HS-5 (cell line): ENCODE measurements at regions not wholly inside any gene's neighbourhood (a gene's known extent, or its start where the extent isn't known, plus 50 kb on each side); places are given as distances from the start of the nearest gene placed in this dataset.

Experiments used
- DNase-seq: peaks from one replicate; pipeline ENCODE4 v3.0.0-alpha.2; 2012; ENCODE audit warnings: low read depth

DNA sequence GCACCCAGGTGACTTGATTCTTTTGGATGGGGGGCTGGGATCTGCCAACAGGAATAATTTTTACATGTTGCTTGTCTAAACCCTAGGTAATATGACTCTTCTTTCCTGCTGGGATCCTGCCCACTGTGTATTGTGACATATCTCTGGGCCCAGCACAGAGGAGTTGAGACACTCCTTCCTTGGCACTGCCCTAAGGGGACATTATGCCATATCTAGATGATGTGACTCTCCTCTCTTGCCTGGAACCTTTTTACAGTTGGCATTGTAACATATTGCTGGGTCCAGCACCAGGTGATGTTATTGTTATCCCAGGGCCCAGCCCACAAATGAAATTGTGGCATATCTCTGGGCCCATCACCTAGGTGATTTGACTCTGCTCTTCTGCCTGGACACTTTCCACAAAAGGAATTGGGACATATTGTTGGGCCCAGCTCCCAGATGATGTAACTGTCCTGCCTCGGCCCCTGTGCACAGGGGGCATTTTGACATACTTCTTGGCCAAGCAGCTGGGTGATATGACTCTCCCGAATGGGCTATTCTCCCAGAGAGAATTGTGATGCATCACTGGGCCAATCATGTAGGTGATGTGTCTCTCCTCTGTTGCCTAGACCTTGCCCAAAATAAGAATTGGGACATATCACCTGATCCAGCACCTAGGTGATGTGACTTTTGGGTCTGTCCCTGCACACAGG lies 1837.7 kb downstream of the TP53TG3F start:
- no peak for DNase-seq

- DNase-seq = no peak
Observed at GRCh38 chr16:35298460-35299243, 1839.2 kb downstream of the TP53TG3F start.

DNA sequence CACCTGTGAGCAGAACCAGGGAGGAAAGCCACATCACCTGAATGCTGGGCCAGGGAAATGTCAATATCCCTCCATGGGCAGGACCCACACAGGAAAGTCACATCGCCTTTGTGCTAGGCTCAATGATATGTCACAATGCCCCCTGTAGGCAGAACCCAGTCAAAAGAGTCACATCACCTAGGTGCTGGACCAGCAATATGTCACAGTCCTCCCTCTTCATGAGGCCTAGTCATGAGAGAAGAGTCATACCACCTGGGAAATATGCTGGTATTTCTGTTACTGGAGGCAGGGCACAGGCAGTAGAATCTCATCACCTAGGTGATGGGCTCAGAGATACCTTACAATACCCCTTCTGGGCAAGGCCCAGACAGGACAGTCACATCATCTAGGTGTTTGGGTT lies 1843.4 kb downstream of the TP53TG3F start:
- DNase-seq = no peak

DNA sequence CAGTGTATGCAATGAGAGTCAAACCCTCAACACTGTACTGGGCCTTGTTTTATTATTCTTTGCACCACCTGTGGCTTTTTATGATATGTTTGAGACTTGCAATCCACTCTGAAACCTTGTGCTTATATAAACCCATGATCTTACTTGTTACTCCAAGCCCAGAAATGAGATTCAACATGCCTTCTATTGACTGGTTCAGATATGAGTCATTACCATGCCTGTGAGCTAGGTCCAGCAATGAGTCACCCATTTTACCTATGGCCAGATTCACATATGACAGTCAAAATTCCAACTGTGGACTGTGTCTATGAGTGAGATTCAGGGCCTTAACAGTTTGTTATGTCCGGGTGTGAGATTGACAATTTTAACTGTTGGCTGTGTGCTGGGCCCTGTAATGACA lies 1846.1 kb downstream of the TP53TG3F start:
- DNase-seq = no peak

DNA sequence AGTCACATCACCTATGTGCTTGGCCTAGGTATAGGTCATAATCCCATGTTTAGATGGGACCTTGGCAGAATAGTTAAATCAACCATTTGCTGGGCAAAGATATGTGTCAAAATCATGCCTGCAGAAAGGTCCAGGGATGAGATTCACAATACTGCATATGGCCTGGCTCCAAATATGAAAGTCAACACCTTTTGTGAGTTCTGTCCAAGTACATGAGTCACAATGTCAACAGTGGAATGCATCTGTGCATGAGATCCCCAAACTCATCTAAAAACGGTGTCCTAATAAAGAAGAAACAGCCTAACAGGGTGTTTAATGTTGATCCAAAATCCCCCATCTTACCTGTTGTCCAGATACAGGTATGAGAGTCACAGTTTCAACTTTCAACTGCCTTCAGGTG lies 1847.5 kb downstream of the TP53TG3F start:
- no peak for DNase-seq

- no peak for DNase-seq
Observed at GRCh38 chr16:35308674-35309073, 1849.3 kb downstream of the TP53TG3F start.

DNA sequence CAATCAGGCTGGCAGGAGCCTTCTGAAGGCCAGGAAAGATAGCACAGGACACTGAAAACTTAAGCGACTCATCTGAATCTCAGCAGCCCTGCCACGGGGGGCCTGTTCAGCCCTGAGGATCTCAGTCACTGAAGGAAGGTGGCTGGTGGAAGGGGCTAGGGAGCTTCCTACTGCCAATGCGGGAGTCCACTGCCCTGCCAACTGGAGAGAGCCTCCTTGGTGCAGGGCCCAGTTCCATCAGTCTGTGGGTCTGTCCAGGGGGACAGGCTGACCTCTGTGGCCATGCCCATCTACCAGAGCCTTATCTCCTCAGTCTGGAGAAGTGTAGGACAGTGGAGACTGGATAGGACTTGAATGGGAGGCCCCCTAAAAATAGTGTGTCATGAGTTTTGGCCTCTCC lies 1851.6 kb downstream of the TP53TG3F start:
- DNase-seq = no peak

- DNase-seq = no peak
Observed at GRCh38 chr16:35311475-35311874, 1852.1 kb downstream of the TP53TG3F start.

DNA sequence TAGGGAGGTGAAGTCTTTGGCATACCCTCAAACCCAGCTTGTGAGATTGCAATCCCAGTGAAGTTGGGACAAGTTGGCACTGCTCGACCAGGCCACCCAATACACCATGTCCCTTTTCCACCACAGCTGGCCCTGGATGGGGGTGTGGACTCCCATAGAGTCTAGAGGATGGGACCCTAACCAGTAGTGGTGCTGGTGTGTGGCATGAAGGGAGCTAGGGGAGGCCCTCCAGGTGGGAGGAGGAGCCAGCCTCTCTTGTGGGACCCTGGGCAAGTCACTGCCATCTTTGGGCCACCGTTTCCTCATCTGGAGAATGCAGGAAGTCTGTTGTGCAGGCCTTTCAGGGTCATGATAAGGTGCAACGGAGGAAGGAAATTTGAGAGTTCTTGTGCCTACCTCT lies 1854.9 kb downstream of the TP53TG3F start:
- DNase-seq = no peak

DNA sequence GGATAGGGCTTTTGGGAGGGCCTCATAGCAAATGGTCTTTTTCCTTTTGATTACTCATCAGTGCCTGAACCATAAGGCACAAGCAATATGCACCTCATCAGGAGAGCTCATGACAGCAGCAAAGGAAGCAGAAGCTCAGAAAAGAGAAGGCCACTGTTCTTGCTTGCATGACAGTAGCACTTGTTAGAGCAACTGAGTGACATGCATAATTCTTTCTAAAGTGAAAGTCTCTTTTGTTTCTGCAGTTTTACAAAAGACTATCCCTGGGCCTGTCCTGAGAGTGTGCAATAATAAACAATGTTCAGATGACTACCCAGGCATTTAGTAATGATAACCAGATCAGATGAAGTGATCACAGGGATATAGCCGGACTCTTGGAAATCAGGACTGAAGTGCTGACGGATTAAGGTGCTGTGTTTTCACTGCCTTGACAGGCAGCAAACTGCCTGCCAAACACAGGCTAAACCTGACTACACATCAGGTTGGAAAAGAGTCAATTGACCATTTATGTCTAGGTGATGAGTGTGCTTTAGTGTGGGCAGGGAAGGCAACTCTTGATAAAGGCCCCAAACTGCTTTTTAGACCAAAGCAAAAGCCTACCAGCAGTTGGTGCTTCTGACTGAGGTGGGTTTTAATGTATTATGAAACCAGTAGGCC lies 1860.3 kb downstream of the TP53TG3F start:
- no peak for DNase-seq

- no peak for DNase-seq
Observed at GRCh38 chr16:35325936-35326335, 1866.5 kb downstream of the TP53TG3F start.

DNA sequence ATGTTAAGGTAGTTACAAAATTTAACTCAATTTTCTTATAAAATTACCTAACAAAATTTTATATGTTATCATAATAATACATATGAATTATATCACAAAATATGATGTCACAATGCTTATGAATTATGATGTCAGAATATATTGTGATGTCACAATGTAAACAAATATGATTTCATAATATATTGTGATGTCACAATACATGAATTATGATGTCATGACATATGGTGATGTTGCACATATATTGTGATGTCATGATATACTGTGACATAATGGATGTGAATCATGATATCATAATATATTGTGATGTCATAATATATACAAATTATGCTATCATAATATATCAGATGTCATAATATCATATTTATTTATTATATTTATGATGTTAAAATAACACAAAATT lies 1879.9 kb downstream of the TP53TG3F start:
- no peak for DNase-seq

DNA sequence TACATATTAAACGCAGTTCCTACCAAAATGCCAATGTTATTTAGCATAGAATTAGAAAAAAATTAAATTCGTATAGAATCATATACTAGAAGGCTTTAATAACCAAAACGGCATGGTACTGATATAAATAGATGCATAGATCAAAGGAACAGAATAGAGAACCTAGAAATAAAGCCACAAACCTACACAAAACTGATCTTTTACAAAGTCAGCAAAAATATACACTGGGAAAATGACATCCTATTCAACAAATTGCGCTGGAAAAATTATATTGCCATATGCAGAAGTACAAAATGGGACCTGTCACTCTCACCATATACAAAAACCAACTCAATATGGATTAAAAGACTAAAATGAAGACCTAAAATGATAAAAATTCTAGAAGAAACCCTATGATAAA lies 1882.6 kb downstream of the TP53TG3F start:
- no peak for DNase-seq

GRCh38 chr16:35344012-35344762 lies 1884.8 kb downstream of the TP53TG3F start:
- no peak for DNase-seq

DNA sequence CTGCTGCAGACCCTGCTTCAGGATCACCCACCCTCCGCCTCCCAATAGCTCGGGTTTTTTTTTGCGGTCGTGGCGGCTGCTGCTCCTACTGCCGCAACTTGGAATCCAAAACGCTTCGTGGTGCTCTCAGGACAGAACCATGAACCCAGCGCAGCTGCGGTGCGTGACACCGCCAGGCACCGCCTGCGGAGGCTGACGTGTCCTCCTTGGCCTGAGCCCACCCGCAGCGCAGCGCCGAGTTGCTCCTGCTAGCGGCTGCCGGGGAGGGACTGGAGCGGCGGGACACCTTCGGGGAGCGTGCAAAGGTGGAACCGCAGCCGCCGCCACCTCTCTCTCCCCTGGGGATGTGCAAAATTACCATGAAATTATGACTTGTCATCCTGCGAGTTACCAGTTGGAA lies 1893.0 kb downstream of the TP53TG3F start:
- DNase-seq = no peak

- DNase-seq = no peak
Observed at GRCh38 chr16:35363510-35363909, 1904.1 kb downstream of the TP53TG3F start.

- no peak for DNase-seq
Observed at GRCh38 chr16:35364263-35364662, 1904.9 kb downstream of the TP53TG3F start.

DNA sequence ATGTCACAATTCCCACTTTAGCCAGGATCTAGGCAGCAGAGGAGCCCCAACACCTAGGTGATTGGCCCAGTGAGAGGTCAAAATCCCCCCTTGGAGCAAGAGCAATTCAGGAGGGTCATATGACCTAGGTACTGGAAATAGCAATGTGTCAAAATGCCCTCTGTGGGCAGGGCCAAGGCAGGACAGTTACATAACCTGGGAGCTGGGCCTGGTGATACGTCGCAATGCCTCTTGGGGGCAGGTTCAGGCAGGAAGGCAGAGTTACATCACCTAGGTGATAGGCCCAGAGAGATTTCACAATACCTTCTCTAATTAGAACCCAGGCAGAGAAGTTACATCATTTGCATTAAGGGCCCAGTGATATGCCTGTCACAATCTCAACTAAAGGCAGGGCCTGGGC lies 1906.3 kb downstream of the TP53TG3F start:
- no peak for DNase-seq

GRCh38 chr16:35370617-35371016 lies 1911.2 kb downstream of the TP53TG3F start:
- DNase-seq = no peak

- no peak for DNase-seq
Observed at GRCh38 chr16:35377142-35377541, 1917.7 kb downstream of the TP53TG3F start.

GRCh38 chr16:35386619-35387018 lies 1927.2 kb downstream of the TP53TG3F start:
- no peak for DNase-seq

- DNase-seq = peak; percentile 0
Observed at GRCh38 chr16:35391328-35391727, 1931.9 kb downstream of the TP53TG3F start.
